Colon (tissue), 2 donors: ENCODE measurements at regions not wholly inside any gene's neighbourhood (a gene's known extent, or its start where the extent isn't known, plus 50 kb on each side); places are given as distances from the start of the nearest gene placed in this dataset.
A peak's percentile ranks its signal among the peaks of the same experiment; 100 is the strongest.

Source experiments
- FAIRE-seq: peaks from 2 replicates; lab custom pipeline; 2012; peaks lifted over from hg19 to GRCh38; lab: Jason Lieb, UNC
- donor health status: control.
- donor health status: control.

DNA sequence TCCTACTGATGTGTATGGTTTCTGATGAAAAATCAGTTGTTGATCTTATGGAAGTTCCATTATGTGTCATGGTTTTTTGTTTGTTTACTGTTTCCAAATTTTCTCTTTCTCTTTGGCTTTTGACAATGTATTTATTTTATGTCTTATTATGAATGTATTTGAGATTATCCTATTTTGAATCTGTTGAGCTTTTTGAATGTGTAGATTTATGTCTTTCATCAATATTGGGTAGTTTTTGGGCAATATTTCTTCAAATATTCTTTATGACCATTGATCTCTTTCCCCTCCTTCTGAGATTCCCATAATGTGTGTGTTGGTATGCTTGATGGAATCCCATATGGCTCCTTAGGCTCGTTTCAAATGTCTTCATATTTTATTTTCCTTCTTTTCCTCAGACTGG lies 80.5 kb upstream of the FAM47C start:
- no peak for FAIRE-seq

DNA sequence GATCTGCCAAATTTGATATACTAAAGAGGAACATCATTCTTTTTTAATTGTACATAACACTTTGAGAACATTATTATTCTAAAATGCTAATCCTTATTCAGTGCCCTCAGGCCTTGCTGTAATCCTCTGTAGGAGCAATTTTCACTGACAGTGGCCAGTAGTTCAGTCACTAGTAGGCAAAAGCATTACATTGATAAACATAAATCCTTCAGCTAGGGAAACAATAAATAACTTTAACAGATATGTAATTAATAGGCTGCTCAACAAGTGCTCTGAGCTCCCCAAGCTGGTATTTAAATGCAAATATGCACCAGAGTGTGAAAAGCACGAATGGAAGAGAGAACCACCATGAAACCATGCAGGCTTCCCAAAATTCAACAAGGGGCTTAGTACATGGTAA lies 77.7 kb upstream of the FAM47C start:
- no peak for FAIRE-seq

DNA sequence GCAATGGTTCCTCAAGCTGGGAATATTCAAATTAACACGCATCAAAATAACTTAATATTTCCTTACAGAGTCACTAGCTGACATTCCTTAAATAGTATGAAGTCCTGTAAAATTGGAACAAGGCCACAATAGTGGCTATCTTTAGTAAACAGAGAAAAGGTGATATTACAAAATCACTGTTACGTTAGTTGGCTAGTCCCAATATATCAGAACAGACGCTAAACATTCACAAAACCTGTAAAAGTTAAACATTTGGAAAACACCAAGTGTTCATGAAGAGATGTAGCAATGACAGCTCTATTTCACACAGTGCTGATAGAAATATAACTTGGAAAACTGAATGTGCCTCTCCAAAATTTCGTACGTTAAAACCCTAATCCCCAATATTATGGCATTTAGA lies 61.0 kb upstream of the FAM47C start:
- FAIRE-seq = peak; percentile 87

DNA sequence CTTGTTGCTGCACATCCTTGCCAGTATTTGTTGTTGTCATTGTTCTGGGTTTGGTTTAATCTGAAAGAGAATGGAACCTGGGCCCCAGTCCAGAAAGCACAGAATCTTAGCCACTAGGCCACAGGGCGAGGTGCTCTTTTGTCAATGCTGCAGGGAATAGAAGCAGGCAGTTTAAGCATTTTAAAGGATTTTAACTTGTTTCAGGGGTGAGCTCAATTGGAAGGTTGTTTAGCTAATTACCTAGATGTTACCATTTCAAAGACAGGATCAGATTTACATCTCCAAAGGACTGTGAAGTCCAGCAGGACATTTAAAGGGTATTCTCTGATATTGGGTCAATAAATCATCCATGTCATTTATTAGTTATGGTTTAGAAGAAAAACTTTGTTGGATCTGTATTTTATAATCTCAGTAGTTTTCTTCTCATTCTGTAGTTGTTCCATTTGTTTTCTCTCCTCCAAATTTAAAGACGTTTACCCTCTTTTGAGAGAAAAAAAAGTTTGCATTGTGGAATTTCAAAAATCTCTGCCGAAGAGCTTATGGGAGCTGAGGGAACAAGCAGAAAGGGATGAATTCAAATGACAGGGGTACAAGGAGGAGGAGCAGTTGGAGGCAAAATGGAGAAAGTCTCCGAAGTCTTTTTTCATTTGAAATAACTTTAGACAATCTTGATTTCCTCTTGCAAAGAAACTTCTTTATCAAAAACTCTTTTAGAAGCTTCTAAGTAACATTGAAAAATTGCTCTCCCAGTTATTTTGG lies 57.5 kb upstream of the FAM47C start:
- no peak for FAIRE-seq

DNA sequence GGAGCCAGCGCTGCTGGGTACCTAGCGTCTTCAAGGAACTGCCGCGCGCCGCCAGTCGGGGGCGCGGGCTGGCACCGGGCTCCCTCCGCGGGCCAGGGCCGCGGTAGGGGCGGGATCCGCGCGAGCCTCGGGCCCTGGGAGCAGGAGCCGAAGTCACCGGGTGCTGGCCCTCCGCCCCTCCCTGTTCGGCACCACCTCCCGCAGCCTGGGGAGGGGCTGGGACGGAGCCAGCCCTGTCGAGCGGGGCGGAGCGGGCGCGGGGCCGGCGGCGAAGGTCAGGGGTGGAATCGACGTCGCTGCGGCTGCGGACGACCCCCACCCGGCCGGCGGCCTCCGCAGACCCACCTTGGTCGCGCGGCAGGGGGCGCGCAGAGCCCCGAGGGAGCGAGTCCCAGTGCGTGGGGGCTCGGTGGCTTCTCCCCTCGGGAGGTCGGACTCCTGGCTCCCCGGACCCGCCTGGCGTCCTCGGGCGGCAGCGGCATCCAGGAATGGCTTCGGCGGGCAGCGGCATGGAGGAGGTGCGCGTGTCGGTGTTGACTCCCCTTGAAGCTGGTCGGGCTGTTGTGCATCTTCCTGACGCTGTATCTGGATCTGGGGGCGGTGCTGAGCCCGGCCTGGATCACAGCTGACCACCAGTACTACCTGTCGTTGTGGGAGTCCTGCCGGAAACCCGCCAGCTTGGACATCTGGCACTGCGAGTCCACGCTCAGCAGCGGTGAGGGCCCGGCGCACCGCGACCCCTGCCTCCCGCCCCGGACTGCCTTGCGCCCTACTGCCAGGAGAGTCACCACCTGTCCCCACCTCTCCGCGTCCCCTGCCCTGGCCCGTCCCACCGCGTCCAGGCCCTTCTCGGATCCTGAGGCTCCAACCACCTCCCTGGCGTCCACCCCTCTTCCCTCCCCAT lies 50.5 kb upstream of the FAM47C start:
- no peak for FAIRE-seq
